ENCODE measurements at regions not wholly inside any gene's neighbourhood (a gene's known extent, or its start where the extent isn't known, plus 50 kb on each side); places are given as distances from the start of the nearest gene placed in this dataset.

GRCh38 chr14:99330316-99331240, 58.6 kb upstream of the BCL11B start:
- H3K36me3 Mint-ChIP-seq (ENCODE audit: low read depth), result no peaks in the 10 kb centered on the region
- H3K4me1 Mint-ChIP-seq, result peaks cover 2% of the 10 kb centered on the region; the same call in 1 of the 3 replicates

More at GRCh38 chr14:99330316-99331240, 58.6 kb upstream of the BCL11B start:
- ATAC-seq (no peak), DNase-seq (ENCODE audit: low spot score) (no peak)
- no peak overlapping the region for H3K4me2 ChIP-seq
- H3F3A ChIP-seq (replicated peaks; ENCODE audit: low read depth), result no peaks in the 10 kb centered on the region
- no peaks in the 10 kb centered on the region for H3K79me2 ChIP-seq (replicated peaks; ENCODE audit: insufficient read depth)
- Mint-ChIP-seq H3K4me3 (no peak overlapping the region), H3K9me3 (no peaks in the 10 kb centered on the region), H3K27ac (no peak overlapping the region), H3K27me3 (ENCODE audit: insufficient read depth, low read depth, poor library complexity) (peaks cover 13% of the 10 kb centered on the region)
- no peaks in the 10 kb centered on the region for H3K36me3 ChIP-seq (ENCODE audit: insufficient read depth)
- H3K27me3 ChIP-seq (ENCODE audit: insufficient read depth), result no peaks in the 10 kb centered on the region
- no peaks in the 10 kb centered on the region for H4K20me1 ChIP-seq (replicated peaks; ENCODE audit: insufficient read depth)
- TF ChIP-seq ZNF114 (CRISPR knock-in tag; IDR thresholded peaks at IDR 0.05), result no peak
- TF ChIP-seq ETS1 (IDR thresholded peaks at IDR 0.05), result no peak
- TF ChIP-seq POLR2AphosphoS5 (IDR thresholded peaks at IDR 0.05; ENCODE audit: low read depth), result no peak
- no peak for TF ChIP-seq CREB1 (CRISPR knock-in tag; IDR thresholded peaks at IDR 0.05; ENCODE audit: low read depth)
- no peak for TF ChIP-seq NANOG (IDR thresholded peaks at IDR 0.05; ENCODE audit: borderline replicate concordance)
- TF ChIP-seq EZH2 (IDR thresholded peaks at IDR 0.05; ENCODE audit: low read depth, unreplicated experiment), result no peak
- no peak for TF ChIP-seq REST (IDR thresholded peaks at IDR 0.05; ENCODE audit: unreplicated experiment)
- TF ChIP-seq STAT1 (IDR thresholded peaks at IDR 0.05; ENCODE audit: unreplicated experiment), result no peak
- TF ChIP-seq ZNF331 (CRISPR knock-in tag; IDR thresholded peaks at IDR 0.05; ENCODE audit: low read depth), result no peak
- TF ChIP-seq EZH2phosphoT487 (IDR thresholded peaks at IDR 0.05; ENCODE audit: unreplicated experiment), result no peak
- TF ChIP-seq ZNF462 (CRISPR knock-in tag; IDR thresholded peaks at IDR 0.05), result no peak
- TF ChIP-seq, protein P1, sequence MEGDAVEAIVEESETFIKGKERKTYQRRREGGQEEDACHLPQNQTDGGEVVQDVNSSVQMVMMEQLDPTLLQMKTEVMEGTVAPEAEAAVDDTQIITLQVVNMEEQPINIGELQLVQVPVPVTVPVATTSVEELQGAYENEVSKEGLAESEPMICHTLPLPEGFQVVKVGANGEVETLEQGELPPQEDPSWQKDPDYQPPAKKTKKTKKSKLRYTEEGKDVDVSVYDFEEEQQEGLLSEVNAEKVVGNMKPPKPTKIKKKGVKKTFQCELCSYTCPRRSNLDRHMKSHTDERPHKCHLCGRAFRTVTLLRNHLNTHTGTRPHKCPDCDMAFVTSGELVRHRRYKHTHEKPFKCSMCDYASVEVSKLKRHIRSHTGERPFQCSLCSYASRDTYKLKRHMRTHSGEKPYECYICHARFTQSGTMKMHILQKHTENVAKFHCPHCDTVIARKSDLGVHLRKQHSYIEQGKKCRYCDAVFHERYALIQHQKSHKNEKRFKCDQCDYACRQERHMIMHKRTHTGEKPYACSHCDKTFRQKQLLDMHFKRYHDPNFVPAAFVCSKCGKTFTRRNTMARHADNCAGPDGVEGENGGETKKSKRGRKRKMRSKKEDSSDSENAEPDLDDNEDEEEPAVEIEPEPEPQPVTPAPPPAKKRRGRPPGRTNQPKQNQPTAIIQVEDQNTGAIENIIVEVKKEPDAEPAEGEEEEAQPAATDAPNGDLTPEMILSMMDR (conservative IDR thresholded peaks at IDR 0.05; ENCODE audit: low read depth in 2 of 2), result no peak
- no peak for TF ChIP-seq JUNB (IDR thresholded peaks at IDR 0.05; ENCODE audit: unreplicated experiment)
- H3K4me1 ChIP-seq (ENCODE audit: insufficient read depth), result no peaks in the 10 kb centered on the region
- no peak overlapping the region; the same call in 1 of the 2 replicates for H2AFZ ChIP-seq
- no peak overlapping the region for H3K4me3 ChIP-seq
- H3K9me2 ChIP-seq (ENCODE audit: insufficient read depth), result no peaks in the 10 kb centered on the region
- H3K27ac ChIP-seq (ENCODE audit: low read depth), result no peak overlapping the region
